Activated CD4-positive, alpha-beta T cell treated with anti-CD3 and anti-CD28 coated beads, Interleukin-2, Interleukin-6, amounts not matched to agents 100 ng/mL and 50 ng/mL, durations not matched to agents 16 hours and 8 hours (primary cell): ENCODE measurements at regions not wholly inside any gene's neighbourhood (a gene's known extent, or its start where the extent isn't known, plus 50 kb on each side); places are given as distances from the start of the nearest gene placed in this dataset.
A peak's percentile ranks its signal among the peaks of the same experiment; 100 is the strongest.

Experiments
- DNase-seq: peaks from one replicate; pipeline ENCODE4 v3.0.0-alpha.2; 2020

DNA sequence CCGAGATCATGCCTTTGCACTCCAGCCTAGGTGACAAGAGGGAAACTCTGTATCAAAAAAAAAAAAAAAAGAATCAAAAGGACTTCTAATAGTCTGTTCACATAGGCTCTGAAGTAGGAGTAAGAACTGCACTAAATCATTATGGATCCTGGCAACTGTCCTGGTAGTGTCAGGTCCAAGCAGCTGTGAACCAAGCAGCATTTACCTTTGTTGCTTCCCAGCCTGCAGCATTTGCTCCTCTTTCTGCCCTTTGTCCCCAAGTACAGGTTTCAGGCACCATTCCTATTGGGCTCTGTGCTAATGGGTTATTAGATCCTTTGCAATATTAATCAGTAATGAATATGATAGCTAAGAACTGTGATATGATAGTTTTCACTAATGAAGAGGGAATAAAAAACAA is 77.4 kb upstream of the NBEA start:
- DNase-seq, result no peak

DNA sequence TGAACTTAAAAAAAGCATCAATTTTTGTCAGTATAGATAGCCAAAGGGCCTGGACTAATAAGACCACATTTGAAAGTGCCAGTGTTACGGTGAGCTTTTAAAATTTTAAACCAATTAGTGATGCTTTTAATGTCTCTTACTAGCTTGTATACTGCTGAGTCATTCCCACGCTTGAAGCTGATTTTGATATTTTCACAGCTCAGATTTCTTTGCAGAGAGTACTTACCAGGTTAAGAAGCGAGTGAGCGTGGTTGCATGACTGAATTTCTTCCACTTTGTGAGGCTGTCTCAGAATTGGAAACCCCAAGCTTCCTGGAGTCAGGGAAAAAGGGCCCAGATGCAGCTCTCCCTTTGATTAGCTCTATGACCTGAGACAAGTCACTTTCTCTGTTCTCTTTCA is 74.5 kb upstream of the NBEA start:
- DNase-seq, result peak; percentile 1

- DNase-seq, result no peak
These were observed 73.3 kb upstream of the NBEA start for GRCh38 chr13:34868733-34869132.

DNA sequence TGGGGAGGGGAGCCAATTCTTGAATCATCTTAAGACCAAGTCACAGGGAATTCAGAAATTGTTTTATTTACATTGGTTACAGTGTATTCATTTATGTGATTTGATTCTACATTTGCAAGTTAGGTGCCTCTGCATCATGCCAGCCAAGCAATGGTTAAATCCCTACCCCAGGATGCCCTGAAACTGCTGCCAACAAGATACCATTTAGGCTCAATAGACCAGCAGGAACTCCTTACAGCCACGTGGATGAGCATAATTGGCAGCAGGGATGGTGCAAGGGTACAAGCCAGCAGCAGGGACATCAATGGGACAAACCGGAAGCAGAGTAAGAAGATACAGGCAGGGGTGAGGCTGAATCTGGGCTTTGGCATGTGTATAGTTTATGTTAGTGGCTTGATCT is 72.4 kb upstream of the NBEA start:
- DNase-seq, result no peak

GRCh38 chr13:34878329-34878728 is 63.7 kb upstream of the NBEA start:
- DNase-seq, result no peak

GRCh38 chr13:34879851-34880250 is 62.2 kb upstream of the NBEA start:
- no peak for DNase-seq

- no peak for DNase-seq
These were observed 60.6 kb upstream of the NBEA start for GRCh38 chr13:34881494-34881893.

DNA sequence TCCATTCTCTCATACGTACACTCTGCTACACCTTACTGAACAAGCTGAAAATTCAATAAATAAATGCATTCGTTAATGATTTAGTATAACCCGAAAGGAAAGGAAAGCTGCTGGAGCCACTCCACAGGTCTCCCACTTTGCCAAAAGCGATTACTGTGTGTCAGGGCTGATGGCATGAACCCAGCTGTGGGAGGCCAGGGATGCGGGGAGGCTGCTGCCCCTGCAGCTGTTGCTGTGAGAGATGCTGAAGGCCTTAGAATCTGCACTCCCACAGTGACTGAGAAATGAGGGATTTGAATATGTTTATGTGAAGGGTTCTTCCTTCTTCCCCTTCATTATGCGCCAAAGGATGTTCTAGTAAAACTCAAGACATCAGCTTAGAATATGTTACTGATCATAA is 58.7 kb upstream of the NBEA start:
- DNase-seq, result no peak

DNA sequence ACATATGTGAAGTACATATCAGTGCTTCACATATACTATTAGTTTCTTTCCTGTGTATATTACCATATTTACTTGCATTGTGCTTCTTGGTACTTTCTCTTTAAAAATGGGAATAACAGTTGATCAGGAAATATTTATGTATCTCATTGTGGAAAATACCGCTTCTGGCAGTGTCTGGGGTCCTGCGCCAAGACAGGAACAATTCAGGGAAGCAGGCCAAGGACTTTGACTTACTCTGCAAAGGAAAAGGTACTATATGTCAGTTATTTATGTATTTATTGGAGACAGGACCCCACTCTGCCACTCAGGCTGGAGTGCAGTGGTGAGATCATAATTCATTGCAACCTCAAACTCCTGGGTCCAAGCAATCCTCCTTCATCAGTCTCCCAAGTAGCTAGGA is 57.7 kb upstream of the NBEA start:
- DNase-seq, result no peak

- DNase-seq, result no peak
These were observed 55.8 kb upstream of the NBEA start for GRCh38 chr13:34886121-34886875.

GRCh38 chr13:34886987-34887386 is 55.1 kb upstream of the NBEA start:
- DNase-seq, result no peak
